ENCODE measurements at regions not wholly inside any gene's neighbourhood (a gene's known extent, or its start where the extent isn't known, plus 50 kb on each side); places are given as distances from the start of the nearest gene placed in this dataset.
"Not testable (repeated sequence)": the region's sequence is repeated elsewhere in the genome, so short reads cannot be mapped to it uniquely, and the experiment has no call there.

DNA sequence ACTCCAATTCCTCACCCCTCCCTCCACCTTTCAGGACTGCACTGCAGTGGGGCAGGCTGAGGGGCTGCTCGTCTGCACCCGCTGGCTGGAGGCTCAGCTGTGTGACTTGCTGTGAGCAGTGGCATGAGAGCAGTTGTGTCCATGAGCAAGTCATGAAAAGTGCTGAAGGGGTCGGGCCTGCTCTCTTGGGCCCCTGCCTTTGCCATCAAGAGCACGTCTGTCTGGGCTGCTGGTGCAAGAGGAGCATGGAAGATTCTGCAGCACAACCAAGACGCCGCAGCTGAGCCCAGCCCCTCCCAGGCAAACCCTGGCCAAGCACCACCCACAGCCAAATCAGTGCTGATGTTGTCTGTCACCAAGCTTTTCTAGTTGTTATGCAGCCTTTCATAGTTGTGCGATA, 284.3 kb downstream of the TCERG1L start:
- Histone ChIP-seq H3K27me3 (ENCODE audit: control insufficient read depth, insufficient read depth, low read length) (no peaks in the 10 kb centered on the region), H3K4me3 (ENCODE audit: low read length) (no peak overlapping the region), H3K9me3 (ENCODE audit: control insufficient read depth, low read depth, low read length) (no peaks in the 10 kb centered on the region), H3K4me1 (ENCODE audit: control insufficient read depth, insufficient read depth, low read length) (no peaks in the 10 kb centered on the region), H3K27ac (ENCODE audit: low read length) (no peak overlapping the region), H3K36me3 (ENCODE audit: control insufficient read depth, insufficient read depth, low read length) (no peaks in the 10 kb centered on the region)
- no CpG with 5 or more reads among the region's 7 CpGs for WGBS (ENCODE audit: insufficient coverage, low lambda C conversion rate)
- no peak for DNase-seq

DNA sequence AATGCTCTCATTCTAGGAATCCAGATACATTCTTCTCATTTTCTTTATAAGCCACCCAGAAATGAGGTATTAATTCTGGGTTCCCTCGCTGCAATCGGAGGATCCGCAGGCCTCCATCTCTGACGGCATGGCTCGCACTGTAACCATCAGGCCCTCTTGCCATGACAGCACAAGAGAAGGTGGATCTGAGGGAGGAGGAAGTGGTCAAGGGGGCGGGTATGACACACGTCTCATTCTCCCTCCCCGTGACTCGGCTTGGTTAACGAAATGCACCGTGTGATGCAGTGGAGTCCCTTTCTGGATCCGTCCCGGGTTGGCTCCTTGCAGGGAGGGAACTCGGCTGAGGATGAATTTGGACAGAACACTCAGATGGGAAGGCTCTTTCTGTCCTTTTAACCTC, 280.2 kb downstream of the TCERG1L start:
- DNase-seq = no peak
- Histone ChIP-seq H3K27ac (ENCODE audit: low read length) (no peak overlapping the region), H3K4me1 (ENCODE audit: control insufficient read depth, insufficient read depth, low read length) (no peaks in the 10 kb centered on the region), H3K27me3 (ENCODE audit: control insufficient read depth, insufficient read depth, low read length) (no peaks in the 10 kb centered on the region), H3K4me3 (ENCODE audit: low read length) (no peak overlapping the region), H3K36me3 (ENCODE audit: control insufficient read depth, insufficient read depth, low read length) (no peaks in the 10 kb centered on the region), H3K9me3 (ENCODE audit: control insufficient read depth, low read depth, low read length) (no peaks in the 10 kb centered on the region)
- no CpG with 5 or more reads among the region's 14 CpGs for WGBS (ENCODE audit: insufficient coverage, low lambda C conversion rate)

DNA sequence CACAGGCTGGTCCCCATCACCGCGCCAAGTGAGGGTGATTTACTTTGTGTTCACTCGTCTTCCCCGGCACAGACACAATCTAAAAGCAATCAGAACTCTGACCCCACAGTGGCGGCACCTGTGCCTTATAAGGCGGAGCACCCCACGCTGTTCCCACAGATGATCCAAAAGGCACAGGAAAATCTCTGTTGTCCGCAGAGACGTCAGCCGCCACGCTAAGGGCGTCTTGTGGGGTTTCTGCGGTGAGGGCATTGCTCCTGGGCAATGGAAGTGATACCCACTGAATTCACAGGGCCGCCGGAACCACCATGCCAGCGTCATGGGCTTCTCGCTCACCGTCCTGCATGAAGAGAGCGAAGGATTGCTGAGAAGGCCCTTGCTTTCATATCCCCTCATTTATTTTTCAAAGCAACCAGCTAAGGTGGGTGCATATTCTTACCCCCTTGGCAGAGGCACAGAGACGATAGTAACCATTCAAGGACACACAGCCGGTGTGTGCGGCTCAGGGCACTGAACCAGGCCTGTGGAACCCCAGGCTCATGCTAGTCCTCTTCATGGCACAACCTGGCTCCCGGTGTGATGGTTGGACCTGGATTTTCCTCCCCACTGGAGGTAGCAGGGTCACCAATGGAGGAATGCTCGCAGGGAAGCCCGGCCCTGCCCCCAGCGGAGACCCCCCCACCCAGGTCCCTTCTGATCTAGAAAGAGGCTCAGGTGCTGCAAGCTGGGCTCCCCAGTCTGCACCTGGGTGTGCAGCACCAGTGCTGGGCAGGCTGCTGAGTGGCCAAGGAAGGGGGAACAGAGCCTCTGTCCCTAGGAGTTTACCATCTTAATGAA, 279.0 kb downstream of the TCERG1L start:
- DNase-seq = no peak
- H3K36me3 ChIP-seq (ENCODE audit: control insufficient read depth, insufficient read depth, low read length) = no peaks in the 10 kb centered on the region
- WGBS (ENCODE audit: insufficient coverage, low lambda C conversion rate) = no CpG with 5 or more reads among the region's 26 CpGs
- no peaks in the 10 kb centered on the region for H3K4me1 ChIP-seq (ENCODE audit: control insufficient read depth, insufficient read depth, low read length)
- H3K9me3 ChIP-seq (ENCODE audit: control insufficient read depth, low read depth, low read length) = no peaks in the 10 kb centered on the region
- no peaks in the 10 kb centered on the region for H3K27me3 ChIP-seq (ENCODE audit: control insufficient read depth, insufficient read depth, low read length)
- H3K27ac ChIP-seq (ENCODE audit: low read length) = no peak overlapping the region
- H3K4me3 ChIP-seq (ENCODE audit: low read length) = no peak overlapping the region

DNA sequence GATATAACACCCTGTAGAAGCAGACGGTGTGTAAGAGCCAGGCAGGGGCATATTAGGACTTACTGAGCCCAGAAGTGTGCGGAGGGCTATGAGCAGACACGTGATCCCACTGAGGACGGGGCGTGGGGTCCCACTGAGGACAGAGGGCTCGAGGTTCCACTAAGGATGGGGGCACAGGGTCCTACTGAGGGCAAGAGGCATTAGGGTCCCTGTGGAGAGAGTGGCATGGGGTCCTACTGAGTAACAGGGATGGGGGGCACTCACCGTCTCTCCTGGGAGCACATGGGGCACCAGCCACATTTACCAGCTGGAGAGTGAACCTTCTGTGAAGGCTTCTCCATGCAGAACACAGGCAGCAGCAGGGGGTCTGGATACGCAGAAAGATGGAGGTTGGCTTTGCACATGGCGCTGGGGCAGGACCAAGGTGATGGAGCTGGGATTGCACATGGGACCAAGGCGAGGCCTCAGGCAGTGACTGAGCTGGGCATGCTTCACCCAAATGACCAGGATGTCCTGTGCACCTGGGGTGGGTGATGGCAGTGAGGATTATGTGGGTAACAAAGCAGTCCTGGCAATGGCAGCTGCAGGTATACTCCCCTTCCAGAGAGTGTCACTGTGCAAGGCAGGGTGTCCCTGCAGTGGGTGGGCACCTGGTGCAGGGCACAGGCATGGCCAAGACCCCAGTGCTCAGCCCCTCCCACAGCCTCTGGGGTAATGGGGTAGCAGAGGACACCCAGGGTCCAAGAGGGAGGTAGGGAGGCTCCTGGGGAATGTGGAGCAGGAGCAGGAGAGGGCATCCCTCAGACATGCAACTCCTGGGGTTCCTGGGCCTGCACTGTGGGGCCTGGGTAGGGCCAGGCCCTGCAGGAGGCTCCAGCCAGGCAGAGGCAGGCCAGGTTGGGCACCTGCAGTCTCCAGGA, 278.1 kb downstream of the TCERG1L start:
- no peaks in the 10 kb centered on the region for H3K36me3 ChIP-seq (ENCODE audit: control insufficient read depth, insufficient read depth, low read length)
- H3K9me3 ChIP-seq (ENCODE audit: control insufficient read depth, low read depth, low read length) = no peaks in the 10 kb centered on the region
- no CpG with 5 or more reads among the region's 10 CpGs for WGBS (ENCODE audit: insufficient coverage, low lambda C conversion rate)
- DNase-seq = no peak
- no peaks in the 10 kb centered on the region for H3K4me1 ChIP-seq (ENCODE audit: control insufficient read depth, insufficient read depth, low read length)
- no peaks in the 10 kb centered on the region for H3K27me3 ChIP-seq (ENCODE audit: control insufficient read depth, insufficient read depth, low read length)
- no peak overlapping the region for H3K27ac ChIP-seq (ENCODE audit: low read length)
- H3K4me3 ChIP-seq (ENCODE audit: low read length) = no peak overlapping the region

DNA sequence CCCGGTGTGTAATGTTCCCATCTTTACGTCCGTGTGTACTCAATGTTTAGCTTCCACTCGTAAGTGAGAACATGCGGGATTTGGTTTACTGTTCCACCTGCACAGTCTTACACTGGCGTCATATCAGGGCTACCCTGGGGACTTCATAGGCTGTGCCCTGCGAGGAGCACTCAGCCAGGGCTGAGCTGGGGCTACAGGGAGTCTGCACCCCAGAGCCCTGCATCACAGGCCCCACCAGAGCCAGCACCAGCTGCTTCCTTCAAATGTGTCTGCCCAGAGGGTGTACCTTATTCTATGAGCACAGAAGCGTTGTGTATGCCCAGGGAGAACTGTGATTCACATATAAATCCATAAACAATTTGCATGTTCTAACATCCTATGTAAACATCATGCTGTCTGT, 277.1 kb downstream of the TCERG1L start:
- Histone ChIP-seq H3K27me3 (ENCODE audit: control insufficient read depth, insufficient read depth, low read length) (no peaks in the 10 kb centered on the region), H3K36me3 (ENCODE audit: control insufficient read depth, insufficient read depth, low read length) (no peaks in the 10 kb centered on the region), H3K4me1 (ENCODE audit: control insufficient read depth, insufficient read depth, low read length) (no peaks in the 10 kb centered on the region), H3K27ac (ENCODE audit: low read length) (no peak overlapping the region), H3K4me3 (ENCODE audit: low read length) (no peak overlapping the region), H3K9me3 (ENCODE audit: control insufficient read depth, low read depth, low read length) (no peaks in the 10 kb centered on the region)
- no peak for DNase-seq
- WGBS (ENCODE audit: insufficient coverage, low lambda C conversion rate) = no CpG with 5 or more reads among the region's 8 CpGs

DNA sequence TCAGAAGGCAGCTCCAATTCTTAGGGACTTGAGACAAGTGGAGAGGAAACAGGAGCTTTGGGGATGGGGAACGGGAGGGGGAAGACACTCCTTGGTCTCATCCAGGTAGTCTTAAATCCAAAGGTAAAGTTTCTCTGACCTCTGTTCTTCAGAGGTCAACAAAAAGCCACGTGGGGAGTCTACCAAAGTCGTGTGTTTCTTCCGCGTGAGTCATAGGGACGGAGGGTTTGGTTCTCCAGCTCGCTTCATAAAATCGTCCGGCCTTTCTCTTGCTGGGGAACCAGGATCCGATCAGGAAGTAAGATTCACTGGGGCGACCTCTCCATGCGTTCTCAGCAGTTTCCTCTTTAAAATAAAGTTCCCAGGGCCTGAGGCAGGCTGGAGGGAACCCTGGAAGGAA, 275.7 kb downstream of the TCERG1L start:
- Histone ChIP-seq H3K27me3 (ENCODE audit: control insufficient read depth, insufficient read depth, low read length) (no peaks in the 10 kb centered on the region), H3K4me1 (ENCODE audit: control insufficient read depth, insufficient read depth, low read length) (no peaks in the 10 kb centered on the region), H3K9me3 (ENCODE audit: control insufficient read depth, low read depth, low read length) (no peaks in the 10 kb centered on the region), H3K4me3 (ENCODE audit: low read length) (no peak overlapping the region), H3K36me3 (ENCODE audit: control insufficient read depth, insufficient read depth, low read length) (no peaks in the 10 kb centered on the region), H3K27ac (ENCODE audit: low read length) (no peak overlapping the region)
- WGBS (ENCODE audit: insufficient coverage, low lambda C conversion rate) = no CpG with 5 or more reads among the region's 12 CpGs
- DNase-seq = no peak

DNA sequence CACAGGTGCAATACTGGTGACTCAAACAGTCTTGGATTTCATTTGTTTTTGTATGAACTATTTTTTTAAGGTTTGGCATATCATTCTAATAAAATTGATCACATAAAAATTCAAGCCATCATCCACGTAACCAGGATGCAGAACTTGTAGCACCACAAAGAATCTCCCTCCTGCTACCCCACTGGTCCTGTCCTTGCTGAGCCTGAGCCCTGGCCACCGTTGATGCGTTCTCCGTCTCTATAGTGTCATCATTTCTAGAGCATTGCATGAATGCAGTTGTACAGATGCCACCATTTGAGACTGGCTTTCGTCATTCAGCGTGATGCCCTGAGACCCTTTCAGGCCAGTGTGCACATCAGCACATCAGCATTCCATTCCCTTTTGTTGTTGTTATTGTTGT, 273.5 kb downstream of the TCERG1L start:
- no peak overlapping the region for H3K4me3 ChIP-seq (ENCODE audit: low read length)
- H3K4me1 ChIP-seq (ENCODE audit: control insufficient read depth, insufficient read depth, low read length) = no peaks in the 10 kb centered on the region
- no peaks in the 10 kb centered on the region for H3K27me3 ChIP-seq (ENCODE audit: control insufficient read depth, insufficient read depth, low read length)
- H3K27ac ChIP-seq (ENCODE audit: low read length) = no peak overlapping the region
- no peaks in the 10 kb centered on the region for H3K9me3 ChIP-seq (ENCODE audit: control insufficient read depth, low read depth, low read length)
- H3K36me3 ChIP-seq (ENCODE audit: control insufficient read depth, insufficient read depth, low read length) = no peaks in the 10 kb centered on the region
- no peak for DNase-seq
- WGBS (ENCODE audit: insufficient coverage, low lambda C conversion rate) = no CpG with 5 or more reads among the region's 6 CpGs

DNA sequence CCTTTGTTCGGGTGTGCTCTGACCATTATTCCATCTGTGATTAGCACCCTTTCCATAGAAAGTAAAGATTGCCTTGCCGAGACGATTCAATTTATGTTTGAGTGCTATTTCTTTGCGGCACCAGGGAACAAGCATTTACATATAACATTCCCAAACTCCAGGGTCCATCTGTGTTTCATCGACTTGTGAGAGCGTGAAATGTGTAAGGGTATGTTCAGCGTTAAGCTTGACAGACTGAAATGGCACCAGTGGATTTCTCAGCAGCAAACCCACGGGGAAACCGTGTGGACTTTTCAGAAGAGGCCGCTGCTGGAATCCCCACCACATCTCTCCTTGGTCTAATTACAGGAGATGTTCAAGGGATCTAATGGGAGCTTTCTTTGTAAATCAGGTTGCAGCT, 270.5 kb downstream of the TCERG1L start:
- Histone ChIP-seq H3K4me1 (ENCODE audit: control insufficient read depth, insufficient read depth, low read length) (no peaks in the 10 kb centered on the region), H3K4me3 (ENCODE audit: low read length) (no peak overlapping the region), H3K9me3 (ENCODE audit: control insufficient read depth, low read depth, low read length) (no peaks in the 10 kb centered on the region), H3K27me3 (ENCODE audit: control insufficient read depth, insufficient read depth, low read length) (no peaks in the 10 kb centered on the region), H3K36me3 (ENCODE audit: control insufficient read depth, insufficient read depth, low read length) (no peaks in the 10 kb centered on the region), H3K27ac (ENCODE audit: low read length) (no peak overlapping the region)
- 83% methylated on average over 1 of the region's 10 CpGs for WGBS (ENCODE audit: insufficient coverage, low lambda C conversion rate)
- no peak for DNase-seq

DNA sequence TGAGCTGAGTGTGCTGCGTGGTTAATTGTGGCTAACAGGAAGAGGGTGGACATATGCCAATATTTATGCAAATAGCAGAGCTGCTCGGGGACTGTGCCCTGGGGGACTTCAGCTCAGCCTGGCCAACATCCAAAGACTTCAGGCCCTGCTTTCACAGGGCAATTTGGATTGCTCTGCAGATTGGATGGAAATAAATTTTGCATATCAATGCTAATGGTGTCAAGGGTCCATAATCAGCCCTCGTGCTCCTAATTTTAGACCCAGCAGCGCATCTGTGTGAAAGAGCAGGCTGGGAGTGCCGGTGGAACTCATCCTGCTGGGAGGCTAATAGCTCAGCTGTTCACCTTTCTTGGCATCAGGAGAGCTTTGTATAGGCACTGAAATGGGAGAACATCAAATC, 270.1 kb downstream of the TCERG1L start:
- H3K4me3 ChIP-seq (ENCODE audit: low read length) = no peak overlapping the region
- no peaks in the 10 kb centered on the region for H3K9me3 ChIP-seq (ENCODE audit: control insufficient read depth, low read depth, low read length)
- no peaks in the 10 kb centered on the region for H3K4me1 ChIP-seq (ENCODE audit: control insufficient read depth, insufficient read depth, low read length)
- no CpG with 5 or more reads among the region's 5 CpGs for WGBS (ENCODE audit: insufficient coverage, low lambda C conversion rate)
- DNase-seq = no peak
- H3K36me3 ChIP-seq (ENCODE audit: control insufficient read depth, insufficient read depth, low read length) = no peaks in the 10 kb centered on the region
- H3K27me3 ChIP-seq (ENCODE audit: control insufficient read depth, insufficient read depth, low read length) = no peaks in the 10 kb centered on the region
- no peak overlapping the region for H3K27ac ChIP-seq (ENCODE audit: low read length)

DNA sequence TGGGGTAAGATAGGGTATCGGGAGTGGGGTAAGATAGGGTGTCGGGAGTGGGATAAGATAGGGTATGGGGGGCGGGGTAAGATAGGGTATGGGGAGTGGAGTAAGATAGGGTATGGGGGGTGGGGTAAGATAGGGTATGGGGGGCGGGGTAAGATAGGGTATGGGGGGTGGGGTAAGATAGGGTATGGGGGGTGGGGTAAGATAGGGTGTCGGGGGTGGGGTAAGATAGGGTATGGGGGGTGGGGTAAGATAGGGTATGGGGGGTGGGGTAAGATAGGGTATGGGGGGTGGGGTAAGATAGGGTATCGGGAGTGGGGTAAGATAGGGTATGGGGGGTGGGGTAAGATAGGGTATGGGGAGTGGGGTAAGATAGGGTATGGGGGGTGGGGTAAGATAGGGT, 269.5 kb downstream of the TCERG1L start:
- H3K9me3 ChIP-seq (ENCODE audit: control insufficient read depth, low read depth, low read length); H3K4me1 ChIP-seq (ENCODE audit: control insufficient read depth, insufficient read depth, low read length); H3K36me3 ChIP-seq (ENCODE audit: control insufficient read depth, insufficient read depth, low read length); H3K27ac ChIP-seq (ENCODE audit: low read length); H3K27me3 ChIP-seq (ENCODE audit: control insufficient read depth, insufficient read depth, low read length); H3K4me3 ChIP-seq (ENCODE audit: low read length); DNase-seq: not testable (repeated sequence)
- no CpG with 5 or more reads among the region's 6 CpGs for WGBS (ENCODE audit: insufficient coverage, low lambda C conversion rate)
